Thyroid gland (tissue), 4 donors: ENCODE measurements at regions not wholly inside any gene's neighbourhood (a gene's known extent, or its start where the extent isn't known, plus 50 kb on each side); places are given as distances from the start of the nearest gene placed in this dataset.

Experiments used
- POLR2A ChIP-seq, 2 donors: fragments of 450-650 bp; IDR thresholded peaks; one replicate each; pipeline ENCODE4 v1.6.1; 2017; ENCODE audit warnings: antibody characterized with exemption in 2 of 2, mild to moderate bottlenecking in 2 of 2, moderate library complexity in 1 of 2
- TF ChIP-seq, protein P1 (sequence below), 6 experiments: fragments of 200-600 bp in 3 of 6; fragments of 450-650 bp in 3 of 6; sonication (generic) in 3 of 6; IDR thresholded peaks; one replicate each; pipeline ENCODE4 v1.5.1; 2016 to 2019; ENCODE audit warnings: antibody characterized with exemption in 6 of 6, mild to moderate bottlenecking in 2 of 6, inconsistent platforms in 1 of 6, moderate library complexity in 1 of 6

GRCh38 chr20:60585651-60586050 lies 627.4 kb downstream of the CDH26 start:
- no peak for TF ChIP-seq POLR2A (IDR thresholded peaks at IDR 0.05)
- TF ChIP-seq, protein P1, sequence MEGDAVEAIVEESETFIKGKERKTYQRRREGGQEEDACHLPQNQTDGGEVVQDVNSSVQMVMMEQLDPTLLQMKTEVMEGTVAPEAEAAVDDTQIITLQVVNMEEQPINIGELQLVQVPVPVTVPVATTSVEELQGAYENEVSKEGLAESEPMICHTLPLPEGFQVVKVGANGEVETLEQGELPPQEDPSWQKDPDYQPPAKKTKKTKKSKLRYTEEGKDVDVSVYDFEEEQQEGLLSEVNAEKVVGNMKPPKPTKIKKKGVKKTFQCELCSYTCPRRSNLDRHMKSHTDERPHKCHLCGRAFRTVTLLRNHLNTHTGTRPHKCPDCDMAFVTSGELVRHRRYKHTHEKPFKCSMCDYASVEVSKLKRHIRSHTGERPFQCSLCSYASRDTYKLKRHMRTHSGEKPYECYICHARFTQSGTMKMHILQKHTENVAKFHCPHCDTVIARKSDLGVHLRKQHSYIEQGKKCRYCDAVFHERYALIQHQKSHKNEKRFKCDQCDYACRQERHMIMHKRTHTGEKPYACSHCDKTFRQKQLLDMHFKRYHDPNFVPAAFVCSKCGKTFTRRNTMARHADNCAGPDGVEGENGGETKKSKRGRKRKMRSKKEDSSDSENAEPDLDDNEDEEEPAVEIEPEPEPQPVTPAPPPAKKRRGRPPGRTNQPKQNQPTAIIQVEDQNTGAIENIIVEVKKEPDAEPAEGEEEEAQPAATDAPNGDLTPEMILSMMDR (IDR thresholded peaks at IDR 0.05): no peak
